Renal cortex interstitium (tissue), 11 donors: ENCODE measurements at regions not wholly inside any gene's neighbourhood (a gene's known extent, or its start where the extent isn't known, plus 50 kb on each side); places are given as distances from the start of the nearest gene placed in this dataset.
A peak's percentile ranks its signal among the peaks of the same experiment; 100 is the strongest.

Experiments
- DNase-seq, 11 donors: peaks; one replicate each; pipeline ENCODE4 v3.0.0-alpha.2; 2013; ENCODE audit warnings: low read depth in 9 of 11, low spot score in 4 of 11; ENCODE audit errors: extremely low read depth in 1 of 11

DNA sequence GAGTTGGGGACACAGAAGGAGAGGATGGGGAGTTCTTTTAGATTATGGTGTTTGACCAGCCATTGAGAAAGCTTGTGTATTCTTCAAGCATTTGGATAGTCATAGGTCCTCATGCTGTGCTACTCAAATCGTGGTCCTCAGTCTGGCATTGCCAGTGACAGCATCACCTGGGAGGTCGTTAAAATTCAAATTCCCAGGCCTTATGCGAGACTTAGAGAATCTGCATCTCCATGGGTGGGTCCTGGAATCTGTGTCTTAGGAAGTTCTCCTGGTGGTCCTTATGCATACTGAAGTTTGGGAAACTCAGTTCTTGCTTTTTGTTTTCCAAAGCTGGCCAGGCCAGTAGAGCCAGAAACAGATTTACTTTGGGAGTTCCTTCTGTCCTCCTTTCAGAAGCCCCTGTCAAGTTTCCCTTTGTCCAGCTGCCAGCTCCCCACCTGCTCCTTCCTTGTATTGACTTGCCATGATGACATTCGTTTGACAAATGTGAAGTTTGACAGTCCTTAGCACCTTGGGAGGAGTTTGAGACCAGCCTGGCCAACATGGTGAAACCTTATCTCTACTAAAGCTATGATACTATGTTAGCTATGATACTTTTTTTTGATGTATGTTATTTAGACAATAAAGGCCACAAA lies 95.6 kb downstream of the PALM2AKAP2 start:
- DNase-seq, result no peak

- no peak for DNase-seq
Measured at GRCh38 chr9:109880276-109881169, 100.5 kb downstream of the PALM2AKAP2 start.

- DNase-seq, result no peak
Measured at GRCh38 chr9:109883623-109884022, 103.6 kb downstream of the PALM2AKAP2 start.

DNA sequence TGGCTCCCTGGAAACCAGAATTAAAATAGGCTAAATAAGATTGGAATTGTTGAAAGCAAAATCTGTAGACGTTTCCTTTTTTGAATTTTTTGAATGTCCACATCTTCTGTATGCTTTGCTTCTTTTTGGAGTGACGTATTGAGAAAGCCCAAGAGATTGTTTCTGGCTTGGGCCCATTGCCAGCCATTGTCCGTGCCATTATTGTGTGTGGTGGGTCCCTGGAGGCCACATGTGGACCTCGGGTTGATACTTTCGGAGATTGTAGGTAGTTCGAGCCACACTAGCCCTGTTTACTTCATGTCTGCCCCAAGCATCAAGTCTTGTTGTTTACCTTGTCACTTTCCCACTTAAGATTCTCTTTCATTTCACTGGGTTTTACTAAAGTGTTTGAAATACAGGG lies 106.0 kb downstream of the PALM2AKAP2 start:
- no peak for DNase-seq

- DNase-seq, result no peak
Measured at GRCh38 chr9:109886617-109887016, 106.6 kb downstream of the PALM2AKAP2 start.

DNA sequence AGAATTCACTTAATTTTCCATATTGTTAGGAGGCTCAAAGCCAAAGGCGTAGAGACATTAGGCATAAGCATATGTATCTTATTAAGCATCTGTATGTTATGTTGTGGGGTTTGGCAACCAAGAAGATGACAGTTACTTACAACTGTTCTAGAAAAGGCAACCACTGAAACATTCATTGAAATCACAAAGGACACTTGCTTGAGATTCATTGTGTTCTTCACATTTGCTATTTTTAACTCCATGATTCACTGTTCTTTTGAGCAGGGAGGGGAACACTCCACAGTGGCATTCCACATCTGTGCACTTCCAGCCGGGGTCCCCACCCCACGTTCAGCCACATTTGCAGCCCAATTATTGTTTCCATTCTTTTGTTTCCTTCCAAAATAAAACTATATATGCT lies 107.1 kb downstream of the PALM2AKAP2 start:
- no peak for DNase-seq

- DNase-seq, result no peak
Measured at GRCh38 chr9:109888695-109889094, 108.7 kb downstream of the PALM2AKAP2 start.

- no peak for DNase-seq
Measured at GRCh38 chr9:109889456-109889855, 109.5 kb downstream of the PALM2AKAP2 start.

- DNase-seq, result no peak
Measured at GRCh38 chr9:109893241-109893640, 113.2 kb downstream of the PALM2AKAP2 start.

- no peak for DNase-seq
Measured at GRCh38 chr9:109894473-109894872, 114.5 kb downstream of the PALM2AKAP2 start.

- no peak for DNase-seq
Measured at GRCh38 chr9:109894921-109895758, 115.1 kb downstream of the PALM2AKAP2 start.

DNA sequence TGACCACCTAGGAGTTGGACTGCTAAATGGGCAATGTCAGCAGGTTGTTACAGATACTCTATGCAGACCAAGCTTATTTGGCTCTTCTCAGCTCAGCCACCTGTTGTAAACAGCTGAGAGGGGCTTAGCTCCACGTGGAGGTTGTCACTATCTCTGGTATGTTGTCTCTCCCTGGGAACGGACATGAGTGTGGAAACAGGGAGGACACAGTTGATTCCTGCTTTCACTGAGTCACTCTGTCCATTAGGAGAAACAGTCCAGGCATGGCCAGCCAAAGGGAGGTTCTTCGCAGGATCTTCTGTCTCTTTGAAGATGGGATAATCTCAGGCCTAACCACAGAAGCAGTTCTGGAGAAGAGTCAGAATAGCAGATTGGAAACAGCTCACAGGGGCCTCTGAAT lies 121.2 kb downstream of the PALM2AKAP2 start:
- DNase-seq, result no peak

DNA sequence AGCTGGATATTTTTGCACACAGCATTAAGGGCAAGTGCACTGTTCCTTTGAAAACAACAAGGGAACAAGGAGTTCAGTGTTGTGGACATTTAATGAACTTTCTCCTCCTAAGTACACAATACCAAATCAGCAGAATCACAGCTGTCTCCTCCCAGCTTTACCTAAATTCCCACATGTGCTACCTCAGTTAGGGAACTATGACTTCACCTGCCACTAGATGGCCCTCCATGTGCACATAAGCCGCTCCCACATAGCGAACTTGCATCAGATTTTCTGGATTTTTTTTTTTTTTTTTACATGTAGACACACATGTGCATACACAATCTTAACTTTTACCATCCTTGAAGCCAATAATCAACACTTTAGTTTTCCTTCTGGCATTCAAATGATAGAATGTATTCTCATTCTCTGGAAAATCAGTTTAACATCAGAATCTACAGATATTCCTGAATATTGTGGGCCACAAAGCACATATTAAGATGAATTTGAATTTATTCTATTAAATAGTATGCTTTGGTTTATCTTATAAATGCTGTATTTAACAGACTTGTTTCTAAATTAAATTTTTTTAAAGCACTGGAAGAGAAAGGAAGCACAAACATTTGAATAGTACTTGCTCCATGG lies 123.6 kb downstream of the PALM2AKAP2 start:
- DNase-seq, result peak in 1 of 11 donors; percentile 57

DNA sequence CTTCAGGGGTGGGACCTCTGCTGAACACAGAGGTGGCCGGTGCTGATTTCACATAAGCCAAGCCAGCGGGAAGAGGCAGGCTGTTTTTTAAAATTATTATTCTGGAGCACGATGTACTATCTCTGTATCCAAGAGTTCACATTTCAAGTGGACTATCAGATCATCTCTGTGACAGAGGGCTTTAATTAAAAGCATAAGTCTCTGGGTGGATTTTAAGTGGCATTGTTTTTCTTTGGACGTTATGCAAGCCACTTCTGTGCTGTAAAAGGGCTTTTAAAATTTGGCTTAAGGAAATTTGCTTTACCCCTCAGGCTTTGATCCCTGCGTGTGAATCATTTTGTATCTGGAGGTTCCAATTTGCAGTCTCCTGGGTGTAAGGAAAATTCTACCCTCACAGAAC lies 124.7 kb downstream of the PALM2AKAP2 start:
- DNase-seq, result no peak

GRCh38 chr9:109905472-109905871 lies 125.5 kb downstream of the PALM2AKAP2 start:
- no peak for DNase-seq

DNA sequence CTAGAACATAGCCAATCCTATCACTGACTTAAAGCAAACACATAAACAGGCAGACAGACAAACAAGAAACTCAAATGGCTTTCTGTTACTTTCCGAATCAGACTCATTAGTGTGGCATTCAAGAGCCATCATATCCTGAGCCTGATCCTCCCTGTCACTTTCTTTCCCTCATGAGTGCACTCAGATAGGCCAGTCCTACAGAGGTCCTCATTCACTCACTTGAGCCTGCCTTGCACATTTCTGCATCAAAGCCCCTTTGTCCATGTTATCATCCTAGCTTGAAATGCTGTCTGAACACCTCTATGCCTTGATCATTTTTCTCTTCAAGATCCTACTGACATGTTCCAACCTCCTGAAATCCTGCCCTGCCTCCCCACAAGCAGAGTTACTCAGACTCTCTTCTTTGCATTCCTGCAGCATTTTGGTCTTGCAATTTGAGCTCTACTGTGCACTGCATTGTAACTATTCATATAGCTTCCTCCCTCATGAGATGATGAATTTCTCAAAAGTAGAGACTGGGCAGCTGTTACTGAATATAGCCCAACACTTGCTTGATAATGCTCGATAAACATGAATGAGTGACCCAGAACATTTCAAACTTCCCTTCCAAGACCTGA lies 126.9 kb downstream of the PALM2AKAP2 start:
- no peak for DNase-seq

DNA sequence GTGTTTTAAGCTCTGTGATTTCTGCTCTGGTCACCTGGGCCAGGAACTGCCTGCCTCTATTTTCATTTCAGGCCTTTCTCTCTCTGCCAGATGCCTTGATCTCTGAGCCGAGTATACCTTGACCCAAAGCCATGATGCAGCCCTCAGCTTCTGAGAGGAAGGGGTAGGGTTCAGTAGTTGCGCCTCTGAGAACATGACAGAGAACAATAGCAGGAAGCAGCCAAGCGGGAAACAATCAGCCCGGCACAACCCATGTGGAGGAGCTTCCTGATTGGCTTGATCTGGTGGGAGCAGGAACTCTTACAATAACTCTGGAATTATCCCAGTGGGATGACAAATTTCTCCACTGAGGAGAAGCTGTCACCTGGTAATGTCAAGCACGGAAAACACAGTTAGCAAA lies 127.4 kb downstream of the PALM2AKAP2 start:
- no peak for DNase-seq

DNA sequence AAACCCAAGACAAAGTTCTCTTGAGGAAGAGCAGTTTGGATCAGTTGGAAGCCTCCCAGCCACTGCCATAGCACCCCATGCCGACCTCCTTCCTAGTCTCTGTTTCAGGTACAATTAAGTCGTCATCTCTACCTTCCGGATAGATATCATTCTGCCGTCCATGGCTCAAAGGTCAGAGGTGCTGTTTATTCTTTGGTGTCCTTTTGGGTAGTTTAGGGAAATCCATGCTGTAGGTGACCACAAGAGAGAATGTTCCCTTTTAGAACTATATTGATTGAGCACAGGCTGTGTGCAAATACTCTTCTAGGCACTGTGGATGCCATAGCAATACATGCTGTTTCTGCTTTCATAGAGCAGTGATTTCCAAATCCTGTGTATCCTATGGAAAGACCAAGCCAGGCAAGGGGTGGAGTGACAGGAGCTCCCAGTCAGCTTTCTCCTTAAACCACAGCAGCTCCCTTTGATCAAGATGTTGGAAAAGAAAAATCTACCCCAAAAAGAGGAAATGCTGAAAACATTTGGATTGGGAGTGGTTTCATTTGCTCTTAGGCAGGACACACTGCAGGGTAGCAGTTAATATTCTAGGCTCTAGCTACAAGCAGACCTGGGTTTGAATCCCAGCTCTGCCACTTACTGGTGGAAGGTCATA lies 127.9 kb downstream of the PALM2AKAP2 start:
- DNase-seq, result no peak
